ENCODE measurements at regions not wholly inside any gene's neighbourhood (a gene's known extent, or its start where the extent isn't known, plus 50 kb on each side); places are given as distances from the start of the nearest gene placed in this dataset.

DNA sequence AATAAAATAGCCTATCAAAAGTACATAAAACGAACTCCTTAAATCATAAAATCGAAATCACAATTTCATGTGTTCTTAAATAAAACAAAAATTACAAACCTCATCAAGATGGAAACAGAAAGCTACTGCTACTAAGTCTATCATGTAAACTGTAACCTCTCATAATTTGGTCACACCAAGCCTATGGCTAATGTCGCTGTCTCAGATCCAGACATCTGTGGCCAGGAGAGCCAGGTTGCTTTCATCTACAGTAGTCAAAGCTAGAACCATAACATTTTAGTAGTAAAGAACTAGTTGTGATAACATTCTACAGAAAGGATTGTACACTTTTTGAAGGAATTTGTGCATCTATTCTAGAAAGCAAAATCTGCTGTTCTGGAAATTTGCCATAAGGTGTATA, 197.4 kb upstream of the MBNL1 start:
- TF ChIP-seq, protein P1, sequence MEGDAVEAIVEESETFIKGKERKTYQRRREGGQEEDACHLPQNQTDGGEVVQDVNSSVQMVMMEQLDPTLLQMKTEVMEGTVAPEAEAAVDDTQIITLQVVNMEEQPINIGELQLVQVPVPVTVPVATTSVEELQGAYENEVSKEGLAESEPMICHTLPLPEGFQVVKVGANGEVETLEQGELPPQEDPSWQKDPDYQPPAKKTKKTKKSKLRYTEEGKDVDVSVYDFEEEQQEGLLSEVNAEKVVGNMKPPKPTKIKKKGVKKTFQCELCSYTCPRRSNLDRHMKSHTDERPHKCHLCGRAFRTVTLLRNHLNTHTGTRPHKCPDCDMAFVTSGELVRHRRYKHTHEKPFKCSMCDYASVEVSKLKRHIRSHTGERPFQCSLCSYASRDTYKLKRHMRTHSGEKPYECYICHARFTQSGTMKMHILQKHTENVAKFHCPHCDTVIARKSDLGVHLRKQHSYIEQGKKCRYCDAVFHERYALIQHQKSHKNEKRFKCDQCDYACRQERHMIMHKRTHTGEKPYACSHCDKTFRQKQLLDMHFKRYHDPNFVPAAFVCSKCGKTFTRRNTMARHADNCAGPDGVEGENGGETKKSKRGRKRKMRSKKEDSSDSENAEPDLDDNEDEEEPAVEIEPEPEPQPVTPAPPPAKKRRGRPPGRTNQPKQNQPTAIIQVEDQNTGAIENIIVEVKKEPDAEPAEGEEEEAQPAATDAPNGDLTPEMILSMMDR (IDR thresholded peaks at IDR 0.05; ENCODE audit: extremely low read depth, low read depth, low read length): no peak

DNA sequence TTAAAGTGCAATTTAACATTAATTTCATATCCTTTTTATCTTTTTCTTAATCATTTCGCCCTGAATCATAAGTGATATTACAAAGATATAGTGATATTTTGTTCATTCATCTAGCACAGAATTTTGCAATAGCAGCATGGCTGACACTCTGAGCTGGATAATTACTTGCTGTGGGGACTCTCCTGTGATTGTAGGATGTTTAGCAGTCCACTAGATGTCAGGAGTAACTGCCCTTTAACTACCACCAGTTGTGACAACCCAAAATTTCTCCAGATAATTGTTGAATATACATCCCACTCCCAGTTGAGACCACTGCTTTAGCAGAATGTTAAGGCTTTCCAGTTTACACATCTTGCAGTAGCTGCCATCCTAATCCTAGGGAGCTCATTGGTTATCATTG, 196.8 kb upstream of the MBNL1 start:
- DNase-seq (ENCODE audit: insufficient read length, low spot score, missing footprints): peak; percentile 66
- TF ChIP-seq, protein P1 (IDR thresholded peaks at IDR 0.05; ENCODE audit: extremely low read depth, low read depth, low read length): peak; percentile 72
- no peak overlapping the region for H3K4me3 ChIP-seq (ENCODE audit: insufficient read depth, low read length)
- H3K4me1 ChIP-seq (ENCODE audit: insufficient read depth, low read length): peaks cover 7% of the 10 kb centered on the region
- H3K27ac ChIP-seq (ENCODE audit: low read depth, low read length): no peak overlapping the region
- no peaks in the 10 kb centered on the region for H3K27me3 ChIP-seq (ENCODE audit: insufficient read depth, low read length)
- no peaks in the 10 kb centered on the region for H3K36me3 ChIP-seq (ENCODE audit: insufficient read depth, low read length)
- peaks cover 5% of the 10 kb centered on the region for H3K79me2 ChIP-seq (ENCODE audit: insufficient read depth, low read length)
- H3K4me2 ChIP-seq (ENCODE audit: insufficient read depth, low read length): no peak overlapping the region
- no peaks in the 10 kb centered on the region for H4K20me1 ChIP-seq (ENCODE audit: insufficient read depth, low read length)
- no peaks in the 10 kb centered on the region for H3K9me3 ChIP-seq (ENCODE audit: low read depth, low read length)
- no peak overlapping the region for H2AFZ ChIP-seq (ENCODE audit: low read length)

More for the DNA sequence above, 197.4 kb upstream of the MBNL1 start:
- no peaks in the 10 kb centered on the region for H4K20me1 ChIP-seq (ENCODE audit: insufficient read depth, low read length)
- H3K27ac ChIP-seq (ENCODE audit: low read depth, low read length): no peak overlapping the region
- no peaks in the 10 kb centered on the region for H3K36me3 ChIP-seq (ENCODE audit: insufficient read depth, low read length)
- no peak overlapping the region for H2AFZ ChIP-seq (ENCODE audit: low read length)
- peaks cover 7% of the 10 kb centered on the region for H3K4me1 ChIP-seq (ENCODE audit: insufficient read depth, low read length)
- H3K9me3 ChIP-seq (ENCODE audit: low read depth, low read length): no peaks in the 10 kb centered on the region
- no peak overlapping the region for H3K4me2 ChIP-seq (ENCODE audit: insufficient read depth, low read length)
- peaks cover 5% of the 10 kb centered on the region for H3K79me2 ChIP-seq (ENCODE audit: insufficient read depth, low read length)
- no peak overlapping the region for H3K4me3 ChIP-seq (ENCODE audit: insufficient read depth, low read length)
- DNase-seq (ENCODE audit: insufficient read length, low spot score, missing footprints): peak; percentile 5
- H3K27me3 ChIP-seq (ENCODE audit: insufficient read depth, low read length): no peaks in the 10 kb centered on the region

DNA sequence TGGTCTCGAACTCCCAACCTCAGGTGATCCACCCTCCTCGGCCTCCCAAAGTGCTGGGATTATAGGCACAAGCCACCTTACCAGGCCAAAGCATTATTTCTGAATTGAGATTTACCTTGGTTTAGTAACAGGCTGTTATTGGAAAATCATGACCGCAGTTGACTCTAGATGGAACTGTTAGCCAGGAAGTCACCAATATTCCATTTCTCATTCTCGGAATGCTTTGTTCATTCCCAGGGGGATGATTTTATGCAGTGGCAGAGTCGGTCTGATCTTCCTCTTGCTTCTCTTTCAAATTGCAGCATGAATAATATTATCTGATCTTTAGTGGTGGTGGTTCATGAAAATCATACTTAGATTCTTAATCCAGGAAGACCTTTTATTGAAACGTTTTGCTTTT, 195.5 kb upstream of the MBNL1 start:
- DNase-seq (ENCODE audit: insufficient read length, low spot score, missing footprints): no peak
- Histone ChIP-seq H3K27me3 (ENCODE audit: insufficient read depth, low read length) (no peaks in the 10 kb centered on the region), H3K9me3 (ENCODE audit: low read depth, low read length) (no peaks in the 10 kb centered on the region), H2AFZ (ENCODE audit: low read length) (no peak overlapping the region), H3K79me2 (ENCODE audit: insufficient read depth, low read length) (peaks cover 5% of the 10 kb centered on the region), H3K4me1 (ENCODE audit: insufficient read depth, low read length) (peaks cover 7% of the 10 kb centered on the region), H3K4me3 (ENCODE audit: insufficient read depth, low read length) (peak overlapping the region; percentile 44), H4K20me1 (ENCODE audit: insufficient read depth, low read length) (no peaks in the 10 kb centered on the region), H3K36me3 (ENCODE audit: insufficient read depth, low read length) (no peaks in the 10 kb centered on the region), H3K4me2 (ENCODE audit: insufficient read depth, low read length) (peak overlapping the region; percentile 59), H3K27ac (ENCODE audit: low read depth, low read length) (no peak overlapping the region)
- TF ChIP-seq, protein P1 (IDR thresholded peaks at IDR 0.05; ENCODE audit: extremely low read depth, low read depth, low read length): peak; percentile 44

DNA sequence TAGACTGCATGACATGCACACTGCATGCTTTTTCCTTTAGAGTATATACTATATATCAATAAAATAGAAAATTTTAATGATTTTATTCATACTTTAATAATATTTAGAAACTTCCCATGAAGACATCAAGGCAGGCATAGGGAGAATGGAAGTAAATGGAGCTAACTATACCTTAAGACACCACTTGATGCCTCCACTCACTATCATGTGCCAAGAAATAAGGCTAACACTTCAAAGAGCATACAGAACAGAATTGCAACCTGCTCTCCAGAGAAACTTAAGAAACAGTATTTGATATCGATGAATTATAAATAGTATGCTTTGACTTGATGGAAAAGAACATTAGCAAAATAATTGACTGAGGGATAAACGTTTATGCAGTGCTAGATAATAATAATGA, 192.6 kb upstream of the MBNL1 start:
- no peaks in the 10 kb centered on the region for H4K20me1 ChIP-seq (ENCODE audit: insufficient read depth, low read length)
- TF ChIP-seq, protein P1 (IDR thresholded peaks at IDR 0.05; ENCODE audit: extremely low read depth, low read depth, low read length): peak; percentile 34
- no peak for DNase-seq (ENCODE audit: insufficient read length, low spot score, missing footprints)

More for the DNA sequence above, 192.6 kb upstream of the MBNL1 start:
- H3K27ac ChIP-seq (ENCODE audit: low read depth, low read length): no peak overlapping the region
- no peaks in the 10 kb centered on the region for H3K27me3 ChIP-seq (ENCODE audit: insufficient read depth, low read length)
- no peaks in the 10 kb centered on the region for H3K9me3 ChIP-seq (ENCODE audit: low read depth, low read length)
- no peaks in the 10 kb centered on the region for H3K36me3 ChIP-seq (ENCODE audit: insufficient read depth, low read length)
- peaks cover 5% of the 10 kb centered on the region for H3K79me2 ChIP-seq (ENCODE audit: insufficient read depth, low read length)
- no peak overlapping the region for H3K4me2 ChIP-seq (ENCODE audit: insufficient read depth, low read length)
- H3K4me3 ChIP-seq (ENCODE audit: insufficient read depth, low read length): no peak overlapping the region
- no peak overlapping the region for H2AFZ ChIP-seq (ENCODE audit: low read length)
- H3K4me1 ChIP-seq (ENCODE audit: insufficient read depth, low read length): peaks cover 7% of the 10 kb centered on the region
